Sigmoid colon (tissue), 6 donors: ENCODE measurements at regions not wholly inside any gene's neighbourhood (a gene's known extent, or its start where the extent isn't known, plus 50 kb on each side); places are given as distances from the start of the nearest gene placed in this dataset.

Source experiments
- DNase-seq: peaks from one replicate; pipeline ENCODE4 v3.0.0-alpha.2; 2019
- H3K27ac ChIP-seq, 4 donors: fragments of 200-600 bp; sonication (generic); one replicate each; pipeline ENCODE4 v1.5.1; 2016 to 2019; ENCODE audit warnings: mild to moderate bottlenecking in 1 of 4
- H3K27me3 ChIP-seq, 3 donors: fragments of 200-600 bp; sonication (generic); one replicate each; pipeline ENCODE4 v1.5.1; 2019; ENCODE audit warnings: mild to moderate bottlenecking in 1 of 3
- H3K36me3 ChIP-seq, 4 donors: fragments of 200-600 bp; sonication (generic); one replicate each; pipeline ENCODE4 v1.5.1; 2016 to 2019
- H3K4me1 ChIP-seq, 4 donors: fragments of 200-600 bp; sonication (generic); one replicate each; pipeline ENCODE4 v1.5.1; 2017 to 2019
- H3K4me3 ChIP-seq, 4 donors: fragments of 200-600 bp; sonication (generic); one replicate each; pipeline ENCODE4 v1.5.1; 2017 to 2019; ENCODE audit warnings: mild to moderate bottlenecking in 2 of 4, moderate library complexity in 1 of 4
- H3K9me3 ChIP-seq, 4 donors: fragments of 200-600 bp in 3 of 4; sonication (generic) in 3 of 4; one replicate each; pipeline versions ENCODE4 v1.5.1 to v1.6.1; 2013 to 2019
- CTCF ChIP-seq, 4 experiments: fragments of 450-650 bp in 3 of 4; fragments of 200-600 bp in 1 of 4; IDR thresholded peaks; one replicate each; pipeline ENCODE4 v1.5.1; 2016 to 2019; ENCODE audit warnings: antibody characterized with exemption in 4 of 4, mild to moderate bottlenecking in 3 of 4, moderate library complexity in 2 of 4
- EP300 ChIP-seq, 4 donors: sonication (generic); formaldehyde crosslinking; IDR thresholded peaks; one replicate each; pipeline ENCODE4 v1.6.1; 2017; ENCODE audit warnings: antibody characterized with exemption in 4 of 4
- POLR2A ChIP-seq, 2 donors: fragments of 450-650 bp; IDR thresholded peaks; one replicate each; pipeline ENCODE4 v1.6.1; 2016; ENCODE audit warnings: antibody characterized with exemption in 2 of 2, mild to moderate bottlenecking in 2 of 2, moderate library complexity in 2 of 2
- POLR2AphosphoS5 ChIP-seq, 4 donors: sonication (generic); formaldehyde crosslinking; IDR thresholded peaks; one replicate each; pipeline ENCODE4 v1.6.1; 2017; ENCODE audit warnings: antibody characterized with exemption in 4 of 4
- WGBS, 2 donors: extraction: QIAGEN DNeasy Blood & Tissue Kit; methylation state at CpG; one replicate each; pipeline ENCODE4 v1.1.7; 2013; 5-methylcytosine and 5-hydroxymethylcytosine counted together
- intact Hi-C: fragments of 100-400 bp; cut with DNase I; formaldehyde crosslinking; loops from one replicate; pipeline ENCODE4 v1.15.1; 2023
- donor health status: healthy with polysubstance abuse.
- donor health status: healthy.

GRCh38 chr10:3331690-3332230 lies 159.2 kb upstream of the PITRM1 start:
- Histone ChIP-seq H3K9me3 (no peaks in the 10 kb centered on the region), H3K27me3 (no peaks in the 10 kb centered on the region), H3K4me3 (no peak overlapping the region), H3K27ac (no peak overlapping the region), H3K36me3 (no peaks in the 10 kb centered on the region), H3K4me1 (no peaks in the 10 kb centered on the region)
- DNase-seq = no peak
- TF ChIP-seq POLR2A (IDR thresholded peaks at IDR 0.05) = no peak
- TF ChIP-seq EP300 (IDR thresholded peaks at IDR 0.05) = no peak
- no peak for TF ChIP-seq POLR2AphosphoS5 (IDR thresholded peaks at IDR 0.05)
- no peak for TF ChIP-seq CTCF (IDR thresholded peaks at IDR 0.05)
- 94 to 95% methylated on average over 23 of the region's 23 CpGs for WGBS, 2 donors
- intact Hi-C loops = no loop called here

GRCh38 chr10:3331187-3331586 lies 158.6 kb upstream of the PITRM1 start:
- intact Hi-C loops = no loop called here
- Histone ChIP-seq H3K36me3 (no peaks in the 10 kb centered on the region), H3K4me3 (no peak overlapping the region), H3K4me1 (no peaks in the 10 kb centered on the region), H3K27me3 (no peaks in the 10 kb centered on the region), H3K27ac (no peak overlapping the region), H3K9me3 (no peaks in the 10 kb centered on the region)
- TF ChIP-seq EP300 (IDR thresholded peaks at IDR 0.05) = no peak
- TF ChIP-seq POLR2A (IDR thresholded peaks at IDR 0.05) = no peak
- no peak for TF ChIP-seq POLR2AphosphoS5 (IDR thresholded peaks at IDR 0.05)
- no peak for TF ChIP-seq CTCF (IDR thresholded peaks at IDR 0.05)
- DNase-seq = no peak
- 96 to 97% methylated on average over 17 of the region's 17 CpGs for WGBS, 2 donors

GRCh38 chr10:3330663-3331062 lies 158.1 kb upstream of the PITRM1 start:
- DNase-seq = no peak
- no peak for TF ChIP-seq POLR2A (IDR thresholded peaks at IDR 0.05)
- TF ChIP-seq CTCF (IDR thresholded peaks at IDR 0.05) = no peak
- TF ChIP-seq POLR2AphosphoS5 (IDR thresholded peaks at IDR 0.05) = no peak
- no peak for TF ChIP-seq EP300 (IDR thresholded peaks at IDR 0.05)
- intact Hi-C loops = no loop called here
- H3K27me3 ChIP-seq = no peaks in the 10 kb centered on the region
- 72 to 75% methylated on average over 8 of the region's 8 CpGs for WGBS, 2 donors
- H3K36me3 ChIP-seq = no peaks in the 10 kb centered on the region
- no peaks in the 10 kb centered on the region for H3K4me1 ChIP-seq
- H3K27ac ChIP-seq = no peak overlapping the region
- H3K4me3 ChIP-seq = no peak overlapping the region
- no peaks in the 10 kb centered on the region for H3K9me3 ChIP-seq

- intact Hi-C loops = no loop called here
- H3K27me3 ChIP-seq = no peaks in the 10 kb centered on the region
- no peak overlapping the region for H3K27ac ChIP-seq
- no peak for TF ChIP-seq POLR2AphosphoS5 (IDR thresholded peaks at IDR 0.05)
- no peak for TF ChIP-seq CTCF (IDR thresholded peaks at IDR 0.05)
- H3K4me1 ChIP-seq = no peaks in the 10 kb centered on the region
- H3K4me3 ChIP-seq = no peak overlapping the region
- no peaks in the 10 kb centered on the region for H3K36me3 ChIP-seq
- no peaks in the 10 kb centered on the region for H3K9me3 ChIP-seq
- 82 to 91% methylated on average over 7 of the region's 7 CpGs for WGBS, 2 donors
- DNase-seq = no peak
Observed at GRCh38 chr10:3325954-3326750, 153.6 kb upstream of the PITRM1 start.
